ENCODE measurements at regions not wholly inside any gene's neighbourhood (a gene's known extent, or its start where the extent isn't known, plus 50 kb on each side); places are given as distances from the start of the nearest gene placed in this dataset.

GRCh38 chr9:99359336-99359735 is 137.3 kb downstream of the SEC61B start:
- Histone ChIP-seq H3K4me3 (replicated peaks in 1 of 3) (no peak overlapping the region), H3K27ac (no peak overlapping the region), H3K36me3 (no peaks in the 10 kb centered on the region), H3K27me3 (peaks cover 9% of the 10 kb centered on the region), H3K9me3 (no peaks in the 10 kb centered on the region), H3K4me1 (peaks cover 0 to 6% of the 10 kb centered on the region in 2 donors)
- DNase-seq: no peak
- intact Hi-C loops (cut with DNase I): no loop called here
- no peak for TF ChIP-seq POLR2A (IDR thresholded peaks at IDR 0.05)
- TF ChIP-seq CTCF (IDR thresholded peaks at IDR 0.05): no peak
- WGBS, 2 donors: 32 to 43% methylated on average over 10 of the region's 10 CpGs

- WGBS, 2 donors: 75 to 81% methylated on average over 2 of the region's 2 CpGs
- peaks cover 9% of the 10 kb centered on the region for H3K27me3 ChIP-seq
- intact Hi-C loops (cut with DNase I): no loop called here
- no peaks in the 10 kb centered on the region for H3K36me3 ChIP-seq
- H3K9me3 ChIP-seq: no peaks in the 10 kb centered on the region
- no peak overlapping the region for H3K4me3 ChIP-seq (replicated peaks in 1 of 3)
- TF ChIP-seq POLR2A (IDR thresholded peaks at IDR 0.05) (no peak), CTCF (IDR thresholded peaks at IDR 0.05) (no peak)
- no peak overlapping the region for H3K27ac ChIP-seq
- DNase-seq: no peak
- peaks cover 0 to 6% of the 10 kb centered on the region in 2 donors for H3K4me1 ChIP-seq
These were observed 137.9 kb downstream of the SEC61B start for GRCh38 chr9:99360026-99360425.

GRCh38 chr9:99361817-99362216 is 139.7 kb downstream of the SEC61B start:
- Histone ChIP-seq H3K9me3 (no peaks in the 10 kb centered on the region), H3K4me3 (replicated peaks in 1 of 3) (no peak overlapping the region), H3K27me3 (peaks cover 9% of the 10 kb centered on the region), H3K4me1 (peaks cover 0 to 6% of the 10 kb centered on the region in 2 donors), H3K36me3 (no peaks in the 10 kb centered on the region), H3K27ac (no peak overlapping the region)
- WGBS, 2 donors: 9 to 18% methylated on average over 8 of the region's 8 CpGs
- intact Hi-C loops (cut with DNase I): no loop called here
- TF ChIP-seq POLR2A (IDR thresholded peaks at IDR 0.05) (no peak), CTCF (IDR thresholded peaks at IDR 0.05) (no peak)
- peak in 1 of 2 donors; percentile 11 for DNase-seq

- H3K4me3 ChIP-seq (replicated peaks in 1 of 3): no peak overlapping the region
- no peak for TF ChIP-seq POLR2A (IDR thresholded peaks at IDR 0.05)
- intact Hi-C loops (cut with DNase I): no loop called here
- H3K4me1 ChIP-seq: peaks cover 0 to 6% of the 10 kb centered on the region in 2 donors
- no peaks in the 10 kb centered on the region for H3K36me3 ChIP-seq
- DNase-seq: no peak
- H3K27me3 ChIP-seq: peaks cover 9% of the 10 kb centered on the region
- H3K27ac ChIP-seq: no peak overlapping the region
- H3K9me3 ChIP-seq: no peaks in the 10 kb centered on the region
These were observed 140.2 kb downstream of the SEC61B start for GRCh38 chr9:99362321-99362720.

GRCh38 chr9:99363509-99363908 is 141.4 kb downstream of the SEC61B start:
- H3K4me3 ChIP-seq (replicated peaks in 1 of 3): no peak overlapping the region
- DNase-seq: no peak
- no peaks in the 10 kb centered on the region for H3K9me3 ChIP-seq
- intact Hi-C loops (cut with DNase I): no loop called here
- H3K4me1 ChIP-seq: no peaks in the 10 kb centered on the region
- no peak for TF ChIP-seq CTCF (IDR thresholded peaks at IDR 0.05)
- no peak for TF ChIP-seq POLR2A (IDR thresholded peaks at IDR 0.05)
- no peaks in the 10 kb centered on the region for H3K36me3 ChIP-seq
- peaks cover 6% of the 10 kb centered on the region for H3K27me3 ChIP-seq
- H3K27ac ChIP-seq: no peak overlapping the region
- 81 to 90% methylated on average over 3 of the region's 3 CpGs for WGBS, 2 donors

Data from thyroid gland (tissue), 4 donors.